ENCODE measurements at regions not wholly inside any gene's neighbourhood (a gene's known extent, or its start where the extent isn't known, plus 50 kb on each side); places are given as distances from the start of the nearest gene placed in this dataset.

- H3K4me1 Mint-ChIP-seq, result peaks cover 8% of the 10 kb centered on the region; the same call in 2 of the 3 replicates
- H3K4me2 ChIP-seq, result no peak overlapping the region
- no peaks in the 10 kb centered on the region for H3K27me3 ChIP-seq (ENCODE audit: insufficient read depth)
- H3K36me3 Mint-ChIP-seq (ENCODE audit: low read depth), result no peaks in the 10 kb centered on the region
- no peaks in the 10 kb centered on the region for H3K36me3 ChIP-seq (ENCODE audit: insufficient read depth)
- no peak for TF ChIP-seq CTCF (conservative IDR thresholded peaks at IDR 0.05; ENCODE audit: low read depth in 2 of 2)
- no peaks in the 10 kb centered on the region for H3F3A ChIP-seq (replicated peaks; ENCODE audit: low read depth)
- no peak overlapping the region for H3K27ac Mint-ChIP-seq
- H3K9me2 ChIP-seq (ENCODE audit: insufficient read depth), result no peaks in the 10 kb centered on the region
- no peak overlapping the region for H3K4me3 ChIP-seq
- no peak overlapping the region for H3K4me3 Mint-ChIP-seq
- ATAC-seq (no peak), DNase-seq (ENCODE audit: low spot score) (no peak)
- H3K4me1 ChIP-seq (ENCODE audit: insufficient read depth), result 0 out of 2 replicates have a peak, but pooled peaks cover under 1% of the 10 kb centered on the region
- no peak overlapping the region for H3K27ac ChIP-seq (ENCODE audit: low read depth)
- H3K9me3 Mint-ChIP-seq, result no peaks in the 10 kb centered on the region
- H4K20me1 ChIP-seq (replicated peaks; ENCODE audit: insufficient read depth), result no peaks in the 10 kb centered on the region
- H2AFZ ChIP-seq, result peak overlapping the region; percentile 28; the same call in 1 of the 2 replicates
- no peaks in the 10 kb centered on the region for H3K79me2 ChIP-seq (replicated peaks; ENCODE audit: insufficient read depth)
- peaks cover 2% of the 10 kb centered on the region for H3K27me3 Mint-ChIP-seq (ENCODE audit: insufficient read depth, low read depth, poor library complexity)
Observed at GRCh38 chr9:70470050-70471015, 55.9 kb upstream of the KLF9 start.

DNA sequence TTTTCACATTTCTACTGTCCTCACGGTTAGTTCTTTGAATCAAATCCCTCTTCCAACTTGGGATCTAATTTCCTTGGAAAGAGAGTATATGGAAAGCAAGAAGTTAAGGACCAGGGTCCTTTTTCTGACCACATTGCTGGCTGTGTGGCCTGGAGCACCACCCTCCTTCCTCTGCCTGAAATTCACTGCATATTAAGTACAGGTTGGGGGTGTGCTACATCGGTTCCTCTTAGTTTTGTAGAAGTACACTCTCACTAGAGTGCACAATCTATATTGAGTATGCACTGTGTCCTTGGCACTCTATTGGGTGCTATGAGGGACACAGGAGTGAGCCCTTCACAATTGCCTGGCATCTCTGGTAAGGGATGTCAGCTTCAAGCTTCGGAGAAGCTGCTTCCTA, 53.8 kb upstream of the KLF9 start:
- Histone ChIP-seq H3K27ac (ENCODE audit: low read depth) (no peak overlapping the region), H3K79me2 (replicated peaks; ENCODE audit: insufficient read depth) (no peaks in the 10 kb centered on the region), H4K20me1 (replicated peaks; ENCODE audit: insufficient read depth) (no peaks in the 10 kb centered on the region), H3K36me3 (ENCODE audit: insufficient read depth) (no peaks in the 10 kb centered on the region), H2AFZ (no peak overlapping the region), H3K4me2 (no peak overlapping the region), H3K4me1 (ENCODE audit: insufficient read depth) (peaks cover 5% of the 10 kb centered on the region; the same call in 1 of the 2 replicates), H3F3A (replicated peaks; ENCODE audit: low read depth) (no peaks in the 10 kb centered on the region), H3K9me2 (ENCODE audit: insufficient read depth) (no peaks in the 10 kb centered on the region), H3K4me3 (no peak overlapping the region), H3K27me3 (ENCODE audit: insufficient read depth) (no peaks in the 10 kb centered on the region)
- peaks cover 2% of the 10 kb centered on the region for H3K27me3 Mint-ChIP-seq (ENCODE audit: insufficient read depth, low read depth, poor library complexity)
- ATAC-seq (no peak), DNase-seq (ENCODE audit: low spot score) (no peak)
- no peak overlapping the region for H3K27ac Mint-ChIP-seq
- H3K36me3 Mint-ChIP-seq (ENCODE audit: low read depth), result no peaks in the 10 kb centered on the region
- H3K9me3 Mint-ChIP-seq, result no peaks in the 10 kb centered on the region
- peaks cover 12% of the 10 kb centered on the region; the same call in 2 of the 3 replicates for H3K4me1 Mint-ChIP-seq
- no peak overlapping the region for H3K4me3 Mint-ChIP-seq
- TF ChIP-seq POLR2AphosphoS5 (IDR thresholded peaks at IDR 0.05; ENCODE audit: low read depth) (no peak), ETS1 (IDR thresholded peaks at IDR 0.05) (no peak), REST (IDR thresholded peaks at IDR 0.05; ENCODE audit: unreplicated experiment) (no peak), CREB1 (CRISPR knock-in tag; IDR thresholded peaks at IDR 0.05; ENCODE audit: low read depth) (no peak), ZNF331 (CRISPR knock-in tag; IDR thresholded peaks at IDR 0.05; ENCODE audit: low read depth) (no peak)
- TF ChIP-seq, protein P1, sequence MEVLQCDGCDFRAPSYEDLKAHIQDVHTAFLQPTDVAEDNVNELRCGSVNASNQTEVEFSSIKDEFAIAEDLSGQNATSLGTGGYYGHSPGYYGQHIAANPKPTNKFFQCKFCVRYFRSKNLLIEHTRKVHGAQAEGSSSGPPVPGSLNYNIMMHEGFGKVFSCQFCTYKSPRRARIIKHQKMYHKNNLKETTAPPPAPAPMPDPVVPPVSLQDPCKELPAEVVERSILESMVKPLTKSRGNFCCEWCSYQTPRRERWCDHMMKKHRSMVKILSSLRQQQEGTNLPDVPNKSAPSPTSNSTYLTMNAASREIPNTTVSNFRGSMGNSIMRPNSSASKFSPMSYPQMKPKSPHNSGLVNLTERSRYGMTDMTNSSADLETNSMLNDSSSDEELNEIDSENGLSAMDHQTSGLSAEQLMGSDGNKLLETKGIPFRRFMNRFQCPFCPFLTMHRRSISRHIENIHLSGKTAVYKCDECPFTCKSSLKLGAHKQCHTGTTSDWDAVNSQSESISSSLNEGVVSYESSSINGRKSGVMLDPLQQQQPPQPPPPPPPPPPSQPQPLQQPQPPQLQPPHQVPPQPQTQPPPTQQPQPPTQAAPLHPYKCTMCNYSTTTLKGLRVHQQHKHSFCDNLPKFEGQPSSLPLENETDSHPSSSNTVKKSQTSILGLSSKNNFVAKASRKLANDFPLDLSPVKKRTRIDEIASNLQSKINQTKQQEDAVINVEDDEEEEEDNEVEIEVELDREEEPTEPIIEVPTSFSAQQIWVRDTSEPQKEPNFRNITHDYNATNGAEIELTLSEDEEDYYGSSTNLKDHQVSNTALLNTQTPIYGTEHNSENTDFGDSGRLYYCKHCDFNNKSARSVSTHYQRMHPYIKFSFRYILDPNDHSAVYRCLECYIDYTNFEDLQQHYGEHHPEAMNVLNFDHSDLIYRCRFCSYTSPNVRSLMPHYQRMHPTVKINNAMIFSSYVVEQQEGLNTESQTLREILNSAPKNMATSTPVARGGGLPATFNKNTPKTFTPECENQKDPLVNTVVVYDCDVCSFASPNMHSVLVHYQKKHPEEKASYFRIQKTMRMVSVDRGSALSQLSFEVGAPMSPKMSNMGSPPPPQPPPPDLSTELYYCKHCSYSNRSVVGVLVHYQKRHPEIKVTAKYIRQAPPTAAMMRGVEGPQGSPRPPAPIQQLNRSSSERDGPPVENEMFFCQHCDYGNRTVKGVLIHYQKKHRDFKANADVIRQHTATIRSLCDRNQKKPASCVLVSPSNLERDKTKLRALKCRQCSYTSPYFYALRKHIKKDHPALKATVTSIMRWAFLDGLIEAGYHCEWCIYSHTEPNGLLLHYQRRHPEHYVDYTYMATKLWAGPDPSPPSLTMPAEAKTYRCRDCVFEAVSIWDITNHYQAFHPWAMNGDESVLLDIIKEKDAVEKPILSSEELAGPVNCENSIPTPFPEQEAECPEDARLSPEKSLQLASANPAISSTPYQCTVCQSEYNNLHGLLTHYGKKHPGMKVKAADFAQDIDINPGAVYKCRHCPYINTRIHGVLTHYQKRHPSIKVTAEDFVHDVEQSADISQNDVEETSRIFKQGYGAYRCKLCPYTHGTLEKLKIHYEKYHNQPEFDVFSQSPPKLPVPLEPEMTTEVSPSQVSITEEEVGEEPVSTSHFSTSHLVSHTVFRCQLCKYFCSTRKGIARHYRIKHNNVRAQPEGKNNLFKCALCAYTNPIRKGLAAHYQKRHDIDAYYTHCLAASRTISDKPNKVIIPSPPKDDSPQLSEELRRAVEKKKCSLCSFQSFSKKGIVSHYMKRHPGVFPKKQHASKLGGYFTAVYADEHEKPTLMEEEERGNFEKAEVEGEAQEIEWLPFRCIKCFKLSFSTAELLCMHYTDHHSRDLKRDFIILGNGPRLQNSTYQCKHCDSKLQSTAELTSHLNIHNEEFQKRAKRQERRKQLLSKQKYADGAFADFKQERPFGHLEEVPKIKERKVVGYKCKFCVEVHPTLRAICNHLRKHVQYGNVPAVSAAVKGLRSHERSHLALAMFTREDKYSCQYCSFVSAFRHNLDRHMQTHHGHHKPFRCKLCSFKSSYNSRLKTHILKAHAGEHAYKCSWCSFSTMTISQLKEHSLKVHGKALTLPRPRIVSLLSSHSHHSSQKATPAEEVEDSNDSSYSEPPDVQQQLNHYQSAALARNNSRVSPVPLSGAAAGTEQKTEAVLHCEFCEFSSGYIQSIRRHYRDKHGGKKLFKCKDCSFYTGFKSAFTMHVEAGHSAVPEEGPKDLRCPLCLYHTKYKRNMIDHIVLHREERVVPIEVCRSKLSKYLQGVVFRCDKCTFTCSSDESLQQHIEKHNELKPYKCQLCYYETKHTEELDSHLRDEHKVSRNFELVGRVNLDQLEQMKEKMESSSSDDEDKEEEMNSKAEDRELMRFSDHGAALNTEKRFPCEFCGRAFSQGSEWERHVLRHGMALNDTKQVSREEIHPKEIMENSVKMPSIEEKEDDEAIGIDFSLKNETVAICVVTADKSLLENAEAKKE (CRISPR knock-in tag; IDR thresholded peaks at IDR 0.05), result no peak
